Activated T-cell treated with anti-CD3 and anti-CD28 coated beads for 24 hours (primary cell): ENCODE measurements at regions not wholly inside any gene's neighbourhood (a gene's known extent, or its start where the extent isn't known, plus 50 kb on each side); places are given as distances from the start of the nearest gene placed in this dataset.
"Not testable (repeated sequence)": the region's sequence is repeated elsewhere in the genome, so short reads cannot be mapped to it uniquely, and the experiment has no call there.

Experiments used
- DNase-seq: peaks from one replicate; pipeline ENCODE4 v3.0.0-alpha.2; 2020; ENCODE audit warnings: low read depth

- no peak for DNase-seq
Observed at GRCh38 chr15:99455789-99456160, 110.0 kb upstream of the MEF2A start.

- no peak for DNase-seq
Observed at GRCh38 chr15:99464137-99464536, 101.6 kb upstream of the MEF2A start.

- DNase-seq, result no peak
Observed at GRCh38 chr15:99466701-99467337, 99.0 kb upstream of the MEF2A start.

GRCh38 chr15:99467338-99467720, 98.5 kb upstream of the MEF2A start:
- no peak for DNase-seq

GRCh38 chr15:99467853-99468464, 97.8 kb upstream of the MEF2A start:
- DNase-seq, result no peak

- not testable (repeated sequence) for DNase-seq
Observed at GRCh38 chr15:99470204-99470603, 95.6 kb upstream of the MEF2A start.

GRCh38 chr15:99472416-99473145, 93.2 kb upstream of the MEF2A start:
- DNase-seq, result no peak

GRCh38 chr15:99473981-99474906, 91.5 kb upstream of the MEF2A start:
- no peak for DNase-seq

- DNase-seq, result no peak
Observed at GRCh38 chr15:99474909-99475753, 90.7 kb upstream of the MEF2A start.

- no peak for DNase-seq
Observed at GRCh38 chr15:99475754-99476412, 89.9 kb upstream of the MEF2A start.

- DNase-seq, result no peak
Observed at GRCh38 chr15:99476413-99477222, 89.2 kb upstream of the MEF2A start.

GRCh38 chr15:99477791-99478471, 87.9 kb upstream of the MEF2A start:
- DNase-seq, result no peak

GRCh38 chr15:99478977-99479376, 86.8 kb upstream of the MEF2A start:
- no peak for DNase-seq

GRCh38 chr15:99480016-99480810, 85.6 kb upstream of the MEF2A start:
- DNase-seq, result no peak

- no peak for DNase-seq
Observed at GRCh38 chr15:99481113-99481950, 84.5 kb upstream of the MEF2A start.

GRCh38 chr15:99481951-99482230, 83.9 kb upstream of the MEF2A start:
- no peak for DNase-seq

- no peak for DNase-seq
Observed at GRCh38 chr15:99482993-99483392, 82.8 kb upstream of the MEF2A start.
